GM10248 (cell line): ENCODE measurements at regions not wholly inside any gene's neighbourhood (a gene's known extent, or its start where the extent isn't known, plus 50 kb on each side); places are given as distances from the start of the nearest gene placed in this dataset.

Source experiments
- CTCF ChIA-PET: fragments of 300-600 bp; sonication (Branson Sonifier 250); formaldehyde crosslinking; extraction: SDS; loops from one replicate; lab custom pipeline; 2021; ENCODE audit warnings: antibody characterized with exemption; lab: Yijun Ruan, JAX
- POLR2A ChIA-PET: fragments of 350-650 bp; sonication (Branson Sonifier 250); formaldehyde crosslinking; extraction: SDS; loops from one replicate; lab custom pipeline; 2020; ENCODE audit warnings: antibody characterized with exemption; lab: Yijun Ruan, JAX
- DNase-seq: peaks from one replicate; pipeline ENCODE4 v3.0.0; 2012; ENCODE audit errors: extremely low spot score
- CTCF ChIP-seq: IDR thresholded peaks from 2 replicates; pipeline ENCODE4 v1.5.1; 2012; ENCODE audit warnings: mild to moderate bottlenecking, low read depth; ENCODE audit errors: extremely low read depth, missing control alignments, control extremely low read depth

DNA sequence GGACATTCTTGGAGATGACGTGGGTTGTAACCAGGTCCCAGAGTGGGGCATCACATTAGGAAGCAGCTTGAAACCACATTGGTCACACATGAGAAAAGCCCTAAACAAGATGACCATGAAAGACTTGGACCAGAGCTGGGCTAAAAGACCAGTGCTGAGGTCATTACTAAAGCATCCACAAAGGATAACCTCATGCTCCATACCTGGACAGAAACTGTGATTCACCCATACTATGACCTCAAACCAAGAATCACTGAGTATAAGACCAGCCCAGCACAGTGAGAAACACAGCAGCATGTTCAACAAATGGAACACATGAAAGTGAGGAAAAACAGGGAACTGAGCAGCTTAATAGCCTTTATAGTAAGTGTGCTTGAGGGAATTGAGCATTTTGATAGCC is 635.5 kb upstream of the NETO1 start:
- ChIA-PET POLR2A (no interaction called here), CTCF (interaction anchor here (1.4 kb wide), 1 partner anchor 11 kb away, joined by 3 read pairs; no protein-coding TSS in a partner anchor)
- DNase-seq: no peak
- no peak for TF ChIP-seq CTCF

- TF ChIP-seq CTCF: no peak
- no peak for DNase-seq
- ChIA-PET POLR2A (no interaction called here), CTCF (no interaction called here)
These were observed 620.2 kb upstream of the NETO1 start for GRCh38 chr18:73487966-73488365.

GRCh38 chr18:73485166-73485565 is 617.4 kb upstream of the NETO1 start:
- CTCF ChIA-PET: no interaction called here

GRCh38 chr18:73482901-73483300 is 615.1 kb upstream of the NETO1 start:
- ChIA-PET CTCF (no interaction called here), POLR2A (no interaction called here)
- DNase-seq: no peak
- TF ChIP-seq CTCF: no peak

More at GRCh38 chr18:73485166-73485565, 617.4 kb upstream of the NETO1 start:
- TF ChIP-seq CTCF: no peak
- no peak for DNase-seq
- POLR2A ChIA-PET: no interaction called here

DNA sequence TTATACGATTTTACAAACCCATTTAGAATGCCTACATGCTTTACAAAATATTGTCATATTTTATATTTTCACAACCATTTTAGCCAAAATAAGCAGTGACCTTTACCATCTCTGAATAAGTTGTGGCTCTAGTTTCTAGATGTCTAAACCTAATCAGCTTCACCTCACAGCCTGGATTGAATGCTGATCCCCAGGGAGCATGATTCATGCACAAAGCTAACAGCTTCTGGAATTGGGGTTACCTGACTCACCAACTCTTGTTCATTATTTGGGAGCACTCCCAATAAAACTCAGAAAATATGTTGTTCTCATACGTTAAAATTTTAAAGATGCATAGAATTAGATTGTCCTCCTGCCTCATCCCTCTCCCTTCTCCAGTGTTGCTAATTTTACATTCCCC is 611.7 kb upstream of the NETO1 start:
- POLR2A ChIA-PET: no interaction called here
- TF ChIP-seq CTCF: no peak
- CTCF ChIA-PET: no interaction called here
- DNase-seq: no peak

GRCh38 chr18:73478191-73478590 is 610.4 kb upstream of the NETO1 start:
- no peak for TF ChIP-seq CTCF
- ChIA-PET CTCF (no interaction called here), POLR2A (no interaction called here)
- DNase-seq: no peak

GRCh38 chr18:73476031-73476430 is 608.2 kb upstream of the NETO1 start:
- TF ChIP-seq CTCF: no peak
- ChIA-PET CTCF (interaction anchor here (1.1 to 1.5 kb wide), 2 partner anchors 10 to 58 kb away, joined by 3 to 4 read pairs; no protein-coding TSS in a partner anchor), POLR2A (no interaction called here)
- no peak for DNase-seq
